GM12874 (cell line): ENCODE measurements at regions not wholly inside any gene's neighbourhood (a gene's known extent, or its start where the extent isn't known, plus 50 kb on each side); places are given as distances from the start of the nearest gene placed in this dataset.

ENCODE experiments used
- CTCF ChIP-seq: IDR thresholded peaks from 2 replicates; pipeline ENCODE4 v1.5.1; 2011; ENCODE audit warnings: low read depth, mild to moderate bottlenecking, control low read depth, low read length, moderate library complexity; ENCODE audit not compliant: insufficient read depth

- no peak for TF ChIP-seq CTCF
Observed at GRCh38 chr18:37680911-37681310, 115.3 kb upstream of the CELF4 start.

GRCh38 chr18:37676276-37676675 is 110.7 kb upstream of the CELF4 start:
- no peak for TF ChIP-seq CTCF

GRCh38 chr18:37675699-37676098 is 110.1 kb upstream of the CELF4 start:
- no peak for TF ChIP-seq CTCF

GRCh38 chr18:37674570-37674969 is 109.0 kb upstream of the CELF4 start:
- TF ChIP-seq CTCF, result no peak

GRCh38 chr18:37673671-37674070 is 108.1 kb upstream of the CELF4 start:
- TF ChIP-seq CTCF, result no peak

- TF ChIP-seq CTCF, result no peak
Observed at GRCh38 chr18:37672932-37673595, 107.5 kb upstream of the CELF4 start.

GRCh38 chr18:37672001-37672400 is 106.4 kb upstream of the CELF4 start:
- TF ChIP-seq CTCF, result no peak

- TF ChIP-seq CTCF, result no peak
Observed at GRCh38 chr18:37671530-37671929, 105.9 kb upstream of the CELF4 start.
